ENCODE measurements at regions not wholly inside any gene's neighbourhood (a gene's known extent, or its start where the extent isn't known, plus 50 kb on each side); places are given as distances from the start of the nearest gene placed in this dataset.

- 87 to 94% (median 90%) methylated on average over 6 of the region's 6 CpGs for WGBS, 3 donors
- no peaks in the 10 kb centered on the region for H3K27me3 ChIP-seq
- no peak overlapping the region for H3K27ac ChIP-seq
- no peak for TF ChIP-seq EP300 (IDR thresholded peaks at IDR 0.05)
- TF ChIP-seq POLR2A (IDR thresholded peaks at IDR 0.05), result no peak
- no peak for TF ChIP-seq CTCF (IDR thresholded peaks at IDR 0.05)
- intact Hi-C loops (cut with DNase I), result no loop called here
- no peaks in the 10 kb centered on the region for H3K9me3 ChIP-seq
- no peak overlapping the region for H3K4me3 ChIP-seq
- no peaks in the 10 kb centered on the region for H3K36me3 ChIP-seq
- DNase-seq, result no peak
- H3K4me1 ChIP-seq (ENCODE audit: insufficient read depth), result no peaks in the 10 kb centered on the region
Observed at GRCh38 chr9:115216873-115217272, 98.9 kb upstream of the TNC start.

- intact Hi-C loops (cut with DNase I), result no loop called here
- no peaks in the 10 kb centered on the region for H3K36me3 ChIP-seq
- no peak for TF ChIP-seq POLR2A (IDR thresholded peaks at IDR 0.05)
- no peak for TF ChIP-seq EP300 (IDR thresholded peaks at IDR 0.05)
- TF ChIP-seq CTCF (IDR thresholded peaks at IDR 0.05), result no peak
- no peak overlapping the region for H3K4me3 ChIP-seq
- no peak for DNase-seq
- no peaks in the 10 kb centered on the region for H3K27me3 ChIP-seq
- no peaks in the 10 kb centered on the region for H3K9me3 ChIP-seq
- WGBS, 3 donors, result 87 to 89% (median 88%) methylated on average over 8 of the region's 8 CpGs
- H3K4me1 ChIP-seq (ENCODE audit: insufficient read depth), result no peaks in the 10 kb centered on the region
- no peak overlapping the region for H3K27ac ChIP-seq
Observed at GRCh38 chr9:115220319-115221005, 102.5 kb upstream of the TNC start.

GRCh38 chr9:115223471-115223870, 105.5 kb upstream of the TNC start:
- no peaks in the 10 kb centered on the region for H3K36me3 ChIP-seq
- no peaks in the 10 kb centered on the region for H3K9me3 ChIP-seq
- no peaks in the 10 kb centered on the region for H3K4me1 ChIP-seq (ENCODE audit: insufficient read depth)
- no peak for DNase-seq
- H3K27me3 ChIP-seq, result no peaks in the 10 kb centered on the region
- 35 to 54% (median 47%) methylated on average over 3 of the region's 3 CpGs for WGBS, 3 donors
- intact Hi-C loops (cut with DNase I), result no loop called here
- TF ChIP-seq CTCF (IDR thresholded peaks at IDR 0.05), result no peak
- no peak for TF ChIP-seq POLR2A (IDR thresholded peaks at IDR 0.05)
- no peak for TF ChIP-seq EP300 (IDR thresholded peaks at IDR 0.05)
- H3K4me3 ChIP-seq, result no peak overlapping the region
- H3K27ac ChIP-seq, result no peak overlapping the region

GRCh38 chr9:115225459-115226116, 107.6 kb upstream of the TNC start:
- DNase-seq, result no peak
- 96 to 100% (median 96%) methylated on average over 3 of the region's 3 CpGs for WGBS, 3 donors
- intact Hi-C loops (cut with DNase I), result no loop called here

More at GRCh38 chr9:115225459-115226116, 107.6 kb upstream of the TNC start:
- no peak overlapping the region for H3K4me3 ChIP-seq
- no peaks in the 10 kb centered on the region for H3K4me1 ChIP-seq (ENCODE audit: insufficient read depth)
- no peak for TF ChIP-seq EP300 (IDR thresholded peaks at IDR 0.05)
- no peak for TF ChIP-seq POLR2A (IDR thresholded peaks at IDR 0.05)
- no peak for TF ChIP-seq CTCF (IDR thresholded peaks at IDR 0.05)
- H3K9me3 ChIP-seq, result no peaks in the 10 kb centered on the region
- no peaks in the 10 kb centered on the region for H3K27me3 ChIP-seq
- H3K36me3 ChIP-seq, result no peaks in the 10 kb centered on the region
- no peak overlapping the region for H3K27ac ChIP-seq
